NT2/D1 (cell line): ENCODE measurements at regions not wholly inside any gene's neighbourhood (a gene's known extent, or its start where the extent isn't known, plus 50 kb on each side); places are given as distances from the start of the nearest gene placed in this dataset.

Experiments
- DNase-seq: peaks from one replicate; pipeline ENCODE4 v3.0.0-alpha.2; 2011; ENCODE audit warnings: low read depth, low spot score
- H3K27me3 ChIP-seq: 2 replicates; pipeline ENCODE4 v1.6.0; 2011; ENCODE audit warnings: mild to moderate bottlenecking; ENCODE audit not compliant: insufficient read length, insufficient read depth
- H3K36me3 ChIP-seq: 2 replicates; pipeline ENCODE4 v1.6.1; 2011; ENCODE audit warnings: mild to moderate bottlenecking, low read length, mixed read lengths; ENCODE audit not compliant: insufficient read depth, insufficient read length
- H3K4me1 ChIP-seq: 2 replicates; pipeline ENCODE4 v1.5.1; 2011; ENCODE audit not compliant: insufficient read depth, insufficient read length
- H3K4me3 ChIP-seq: 2 replicates; pipeline ENCODE4 v1.5.1; 2011; ENCODE audit warnings: low read depth; ENCODE audit not compliant: insufficient read length
- H3K9ac ChIP-seq: 2 replicates; pipeline ENCODE4 v1.6.0; 2011; ENCODE audit warnings: low read depth; ENCODE audit not compliant: insufficient read length
- H3K9me3 ChIP-seq: 2 replicates; pipeline ENCODE4 v1.5.1; 2011; ENCODE audit warnings: mild to moderate bottlenecking, low read length; ENCODE audit not compliant: insufficient read depth
- SUZ12 ChIP-seq: IDR thresholded peaks from 2 replicates; pipeline ENCODE4 v1.6.1; 2011; ENCODE audit not compliant: insufficient read length, insufficient read depth; ENCODE audit errors: extremely low read depth
- YY1 ChIP-seq: IDR thresholded peaks from 2 replicates; pipeline ENCODE4 v1.6.1; 2011; ENCODE audit not compliant: insufficient read length, insufficient read depth
- ZNF274 ChIP-seq: IDR thresholded peaks from 2 replicates; pipeline ENCODE4 v1.6.1; 2011; ENCODE audit warnings: mild to moderate bottlenecking, low read depth, low read length

GRCh38 chr13:74819549-74819948 is 662.4 kb downstream of the TBC1D4 start:
- no peak overlapping the region for H3K9ac ChIP-seq
- DNase-seq, result no peak
- no peaks in the 10 kb centered on the region for H3K4me1 ChIP-seq
- no peaks in the 10 kb centered on the region for H3K36me3 ChIP-seq
- no peak for TF ChIP-seq YY1
- TF ChIP-seq SUZ12, result no peak
- no peak for TF ChIP-seq ZNF274
- no peaks in the 10 kb centered on the region for H3K9me3 ChIP-seq
- no peak overlapping the region for H3K4me3 ChIP-seq
- no peaks in the 10 kb centered on the region for H3K27me3 ChIP-seq

- TF ChIP-seq YY1 (no peak), ZNF274 (no peak), SUZ12 (no peak)
- Histone ChIP-seq H3K4me3 (no peak overlapping the region), H3K4me1 (no peaks in the 10 kb centered on the region), H3K27me3 (no peaks in the 10 kb centered on the region), H3K9me3 (no peaks in the 10 kb centered on the region; the same call in 1 of the 2 replicates), H3K9ac (no peak overlapping the region), H3K36me3 (no peaks in the 10 kb centered on the region)
- no peak for DNase-seq
Observed at GRCh38 chr13:74816737-74817136, 665.2 kb downstream of the TBC1D4 start.

- DNase-seq, result no peak
- Histone ChIP-seq H3K27me3 (no peaks in the 10 kb centered on the region), H3K4me1 (no peaks in the 10 kb centered on the region), H3K9me3 (no peaks in the 10 kb centered on the region), H3K4me3 (no peak overlapping the region), H3K36me3 (no peaks in the 10 kb centered on the region), H3K9ac (no peak overlapping the region)
- TF ChIP-seq SUZ12 (no peak), ZNF274 (no peak), YY1 (no peak)
Observed at GRCh38 chr13:74796157-74796556, 662.0 kb upstream of the KLF12 start.

GRCh38 chr13:74795526-74795925 is 661.3 kb upstream of the KLF12 start:
- H3K36me3 ChIP-seq, result no peaks in the 10 kb centered on the region

GRCh38 chr13:74794582-74794981 is 660.4 kb upstream of the KLF12 start:
- no peak overlapping the region for H3K4me3 ChIP-seq
- no peaks in the 10 kb centered on the region for H3K36me3 ChIP-seq
- H3K27me3 ChIP-seq, result no peaks in the 10 kb centered on the region
- no peak overlapping the region for H3K9ac ChIP-seq
- DNase-seq, result no peak
- H3K4me1 ChIP-seq, result no peaks in the 10 kb centered on the region
- TF ChIP-seq YY1, result no peak
- no peak for TF ChIP-seq SUZ12
- no peak for TF ChIP-seq ZNF274
- H3K9me3 ChIP-seq, result no peaks in the 10 kb centered on the region

More at GRCh38 chr13:74795526-74795925, 661.3 kb upstream of the KLF12 start:
- H3K9ac ChIP-seq, result no peak overlapping the region
- no peak for DNase-seq
- H3K27me3 ChIP-seq, result no peaks in the 10 kb centered on the region
- TF ChIP-seq SUZ12, result no peak
- TF ChIP-seq ZNF274, result no peak
- TF ChIP-seq YY1, result no peak
- no peaks in the 10 kb centered on the region for H3K4me1 ChIP-seq
- H3K9me3 ChIP-seq, result no peaks in the 10 kb centered on the region
- no peak overlapping the region for H3K4me3 ChIP-seq

- no peaks in the 10 kb centered on the region for H3K27me3 ChIP-seq
- TF ChIP-seq ZNF274 (no peak), SUZ12 (no peak), YY1 (no peak)
- no peak overlapping the region for H3K4me3 ChIP-seq
- no peak overlapping the region for H3K9ac ChIP-seq
- no peak for DNase-seq
- no peaks in the 10 kb centered on the region for H3K9me3 ChIP-seq
- no peaks in the 10 kb centered on the region for H3K4me1 ChIP-seq
- H3K36me3 ChIP-seq, result no peaks in the 10 kb centered on the region
Observed at GRCh38 chr13:74794147-74794546, 659.9 kb upstream of the KLF12 start.

- H3K4me3 ChIP-seq, result no peak overlapping the region
- H3K9me3 ChIP-seq, result no peaks in the 10 kb centered on the region
- H3K4me1 ChIP-seq, result no peaks in the 10 kb centered on the region
- DNase-seq, result no peak
- H3K9ac ChIP-seq, result no peak overlapping the region
- no peaks in the 10 kb centered on the region for H3K36me3 ChIP-seq
- TF ChIP-seq YY1 (no peak), ZNF274 (no peak), SUZ12 (no peak)
- H3K27me3 ChIP-seq, result no peaks in the 10 kb centered on the region
Observed at GRCh38 chr13:74784959-74785358, 650.8 kb upstream of the KLF12 start.
